T-cell (primary cell): ENCODE measurements at regions not wholly inside any gene's neighbourhood (a gene's known extent, or its start where the extent isn't known, plus 50 kb on each side); places are given as distances from the start of the nearest gene placed in this dataset.

Source experiments
- ATAC-seq, 4 experiments: fragments of 200-7000 bp in 3 of 4; fragments of 150-1000 bp in 1 of 4; cut with Tn5 transposase; replicated peaks in 1 of 4; 1 replicate in 3 of 4; 2 replicates in 1 of 4; pipeline ENCODE4 v1.10.0; 2021; ENCODE audit warnings: moderate library complexity in 3 of 4, mild to moderate bottlenecking in 2 of 4, moderate number of reproducible peaks in 1 of 4
- CTCF ChIA-PET, 2 donors: fragments of 300-600 bp; sonication (Branson Sonifier 250); formaldehyde crosslinking; loops; one replicate each; lab custom pipeline; 2022; ENCODE audit warnings: antibody characterized with exemption in 2 of 2; lab: Charles Lee
- POLR2A ChIA-PET, 2 donors: fragments of 300-600 bp; sonication (Branson Sonifier 250); formaldehyde crosslinking; loops; one replicate each; lab custom pipeline; 2022; ENCODE audit warnings: antibody characterized with exemption in 2 of 2; lab: Charles Lee
- DNase-seq, 35 experiments: peaks; one replicate each; pipeline versions ENCODE4 v3.0.0 to v3.0.0-alpha.2; 2013 to 2023
- H3K27ac ChIP-seq: one replicate; pipeline ENCODE4 v1.5.1; 2013; ENCODE audit warnings: low read length
- H3K27me3 ChIP-seq, 2 experiments: replicated peaks in 1 of 2; 1 replicate in 1 of 2; 2 replicates in 1 of 2; pipeline versions ENCODE4 v1.6.1 to v1.7.0; 2013; ENCODE audit warnings: low read length in 1 of 2, mixed read lengths in 1 of 2; ENCODE audit not compliant: control insufficient read depth in 2 of 2, insufficient read depth in 2 of 2; ENCODE audit errors: extremely low read depth in 1 of 2
- H3K36me3 ChIP-seq, 2 donors: 1 replicate in 1 of 2; 2 replicates in 1 of 2; pipeline versions ENCODE4 v1.6.1 to v1.7.0; 2013; ENCODE audit warnings: low read length in 1 of 2; ENCODE audit not compliant: control insufficient read depth in 2 of 2, insufficient read depth in 1 of 2; ENCODE audit errors: extremely low read depth in 1 of 2
- H3K4me1 ChIP-seq, 2 experiments: 1 replicate in 1 of 2; 2 replicates in 1 of 2; pipeline versions ENCODE4 v1.6.1 to v1.7.0; 2013; ENCODE audit warnings: low read length in 2 of 2, mixed read lengths in 1 of 2; ENCODE audit not compliant: insufficient read depth in 2 of 2, control insufficient read depth in 1 of 2; ENCODE audit errors: extremely low read depth in 1 of 2
- H3K4me3 ChIP-seq, 2 donors: 1 replicate in 1 of 2; 2 replicates in 1 of 2; pipeline versions ENCODE4 v1.5.1 to v1.7.0; 2013; ENCODE audit warnings: mild to moderate bottlenecking in 2 of 2, low read length in 1 of 2, moderate library complexity in 1 of 2; ENCODE audit not compliant: control insufficient read depth in 1 of 2; ENCODE audit errors: extremely low read depth in 1 of 2
- H3K9me3 ChIP-seq: 2 replicates; pipeline ENCODE4 v1.7.0; 2013
- H3K27ac Mint-ChIP-seq, 2 donors: one replicate each; pipeline ENCODE4 v1.8.0; 2020 to 2021; ENCODE audit warnings: mild to moderate bottlenecking in 2 of 2, mixed read lengths in 2 of 2
- H3K27me3 Mint-ChIP-seq, 2 donors: one replicate each; pipeline ENCODE4 v1.8.0; 2021 to 2022; ENCODE audit warnings: mixed read lengths in 2 of 2
- H3K36me3 Mint-ChIP-seq: one replicate; pipeline ENCODE4 v1.8.0; 2021; ENCODE audit warnings: mixed read lengths
- H3K4me1 Mint-ChIP-seq, 3 donors: one replicate each; pipeline ENCODE4 v1.8.0; 2020 to 2022; ENCODE audit warnings: mixed read lengths in 3 of 3, mild to moderate bottlenecking in 1 of 3
- H3K4me3 Mint-ChIP-seq, 3 donors: one replicate each; pipeline ENCODE4 v1.8.0; 2020 to 2022; ENCODE audit warnings: mild to moderate bottlenecking in 3 of 3, mixed read lengths in 3 of 3, moderate library complexity in 3 of 3
- H3K9me3 Mint-ChIP-seq, 3 donors: one replicate each; pipeline ENCODE4 v1.8.0; 2020 to 2022; ENCODE audit warnings: mixed read lengths in 3 of 3
- WGBS: methylation state at CpG from one replicate; pipeline ENCODE4 v1.1.5; 2013; ENCODE audit warnings: missing lambda C conversion rate; ENCODE audit not compliant: insufficient coverage; 5-methylcytosine and 5-hydroxymethylcytosine counted together

- H3K4me1 Mint-ChIP-seq: no peaks in the 10 kb centered on the region
- POLR2A ChIA-PET: no interaction called here
These were observed 77.8 kb downstream of the TEX36 start for GRCh38 chr10:125605167-125605566.

GRCh38 chr10:125602825-125603224 is 80.1 kb downstream of the TEX36 start:
- H3K4me3 Mint-ChIP-seq: no peak overlapping the region
- ATAC-seq (no peak), DNase-seq (no peak)
- no peaks in the 10 kb centered on the region for H3K36me3 ChIP-seq
- H3K27ac Mint-ChIP-seq: no peak overlapping the region
- POLR2A ChIA-PET: no interaction called here
- no peaks in the 10 kb centered on the region for H3K4me1 ChIP-seq
- H3K36me3 Mint-ChIP-seq: no peaks in the 10 kb centered on the region
- CTCF ChIA-PET: no interaction called here
- no peak overlapping the region for H3K27ac ChIP-seq
- peaks cover 6 to 16% of the 10 kb centered on the region in 2 donors for H3K27me3 Mint-ChIP-seq
- no peak overlapping the region for H3K4me3 ChIP-seq
- WGBS: 85% methylated on average over 12 of the region's 13 CpGs
- peaks cover 0 to 16% of the 10 kb centered on the region in 2 experiments for H3K27me3 ChIP-seq
- peaks cover 0 to 8% (median 2%) of the 10 kb centered on the region in 3 donors for H3K4me1 Mint-ChIP-seq
- peaks cover 0 to under 1% (median 0%) of the 10 kb centered on the region in 3 donors for H3K9me3 Mint-ChIP-seq
- H3K9me3 ChIP-seq: no peaks in the 10 kb centered on the region

More at GRCh38 chr10:125605167-125605566, 77.8 kb downstream of the TEX36 start:
- Mint-ChIP-seq H3K27ac (no peak overlapping the region), H3K36me3 (no peaks in the 10 kb centered on the region), H3K9me3 (peaks cover 0 to 2% (median 0%) of the 10 kb centered on the region in 3 donors), H3K27me3 (peaks cover 6 to 16% of the 10 kb centered on the region in 2 donors), H3K4me3 (no peak overlapping the region)
- Histone ChIP-seq H3K27me3 (peaks cover 0 to 16% of the 10 kb centered on the region in 2 experiments), H3K4me3 (no peak overlapping the region), H3K36me3 (no peaks in the 10 kb centered on the region), H3K9me3 (no peaks in the 10 kb centered on the region), H3K4me1 (no peaks in the 10 kb centered on the region), H3K27ac (no peak overlapping the region)
- CTCF ChIA-PET: no interaction called here
- ATAC-seq: no peak
- WGBS: 50% methylated on average over 2 of the region's 4 CpGs
- no peak for DNase-seq

DNA sequence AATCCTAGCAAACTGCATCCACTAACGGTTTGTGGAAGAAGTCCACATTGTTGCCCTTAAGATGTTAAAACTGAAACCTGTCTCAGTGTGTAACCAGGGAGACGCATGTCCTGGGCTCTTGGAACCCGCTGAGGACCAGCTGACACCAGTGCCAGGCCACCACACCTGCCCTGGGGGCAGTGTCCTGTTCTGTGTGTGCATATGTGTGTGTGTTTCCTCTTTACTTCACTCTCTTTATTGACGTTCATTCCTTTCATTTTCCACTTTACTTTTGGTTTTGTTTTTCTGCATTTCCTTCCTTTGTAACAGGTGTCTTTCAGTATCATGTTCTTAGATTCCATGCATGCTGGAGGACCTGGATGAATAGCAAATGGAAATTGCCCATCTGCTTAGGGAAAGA is 83.8 kb downstream of the TEX36 start:
- no peak overlapping the region for H3K27ac Mint-ChIP-seq

GRCh38 chr10:125595911-125596310 is 87.1 kb downstream of the TEX36 start:
- Mint-ChIP-seq H3K4me1 (peaks cover 0 to 8% (median 2%) of the 10 kb centered on the region in 3 donors), H3K27ac (no peak overlapping the region), H3K36me3 (no peaks in the 10 kb centered on the region), H3K4me3 (no peak overlapping the region), H3K27me3 (peaks cover 0 to 15% of the 10 kb centered on the region in 2 donors), H3K9me3 (peaks cover 5 to 22% (median 10%) of the 10 kb centered on the region in 3 donors)
- POLR2A ChIA-PET: no interaction called here
- Histone ChIP-seq H3K4me1 (no peaks in the 10 kb centered on the region), H3K36me3 (no peaks in the 10 kb centered on the region), H3K4me3 (no peak overlapping the region), H3K27ac (no peak overlapping the region), H3K27me3 (no peaks in the 10 kb centered on the region), H3K9me3 (no peaks in the 10 kb centered on the region)
- CTCF ChIA-PET: no interaction called here
- ATAC-seq (no peak), DNase-seq (no peak)

More for the DNA sequence above, 83.8 kb downstream of the TEX36 start:
- Histone ChIP-seq H3K4me3 (no peak overlapping the region), H3K36me3 (no peaks in the 10 kb centered on the region), H3K9me3 (no peaks in the 10 kb centered on the region), H3K27me3 (peaks cover 0 to 16% of the 10 kb centered on the region in 2 experiments), H3K4me1 (no peaks in the 10 kb centered on the region), H3K27ac (no peak overlapping the region)
- CTCF ChIA-PET: no interaction called here
- WGBS: no CpG with 5 or more reads among the region's 4 CpGs
- no peaks in the 10 kb centered on the region for H3K36me3 Mint-ChIP-seq
- H3K4me3 Mint-ChIP-seq: no peak overlapping the region
- no peak for ATAC-seq
- POLR2A ChIA-PET: no interaction called here
- peaks cover 0 to 8% (median 2%) of the 10 kb centered on the region in 3 donors for H3K4me1 Mint-ChIP-seq
- DNase-seq: no peak
- peaks cover 0 to 3% of the 10 kb centered on the region in 2 donors for H3K27me3 Mint-ChIP-seq
- peaks cover 5 to 22% (median 10%) of the 10 kb centered on the region in 3 donors for H3K9me3 Mint-ChIP-seq

DNA sequence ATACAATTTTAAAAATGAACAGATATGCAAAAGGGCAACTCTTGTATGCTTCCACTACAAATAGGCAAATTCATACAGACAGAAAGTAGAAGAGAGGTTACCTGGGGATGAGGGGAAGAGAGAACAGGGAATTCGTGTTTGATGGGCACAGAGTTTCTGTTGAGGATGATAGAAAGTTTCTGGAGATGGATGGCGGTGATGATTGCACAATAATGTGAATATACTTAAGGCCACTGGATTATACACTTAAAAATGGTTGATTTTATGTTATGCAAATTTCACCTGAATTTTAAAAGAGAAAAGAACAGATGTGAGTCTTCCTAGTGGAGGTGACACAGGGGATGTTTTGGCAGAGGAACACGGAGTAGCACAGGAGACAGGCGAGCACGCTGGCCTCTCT is 89.3 kb downstream of the TEX36 start:
- Mint-ChIP-seq H3K4me3 (no peak overlapping the region), H3K9me3 (peaks cover 5 to 22% (median 10%) of the 10 kb centered on the region in 3 donors), H3K4me1 (no peaks in the 10 kb centered on the region), H3K36me3 (no peaks in the 10 kb centered on the region), H3K27me3 (peaks cover 0 to 18% of the 10 kb centered on the region in 2 donors), H3K27ac (no peak overlapping the region)
- no CpG with 5 or more reads among the region's 5 CpGs for WGBS
- H3K4me3 ChIP-seq: no peak overlapping the region
- no peaks in the 10 kb centered on the region for H3K4me1 ChIP-seq
- DNase-seq (no peak), ATAC-seq (no peak)
- H3K27ac ChIP-seq: no peak overlapping the region
- H3K9me3 ChIP-seq: no peaks in the 10 kb centered on the region
- no peaks in the 10 kb centered on the region for H3K27me3 ChIP-seq
- H3K36me3 ChIP-seq: no peaks in the 10 kb centered on the region
- ChIA-PET POLR2A (no interaction called here), CTCF (no interaction called here)

DNA sequence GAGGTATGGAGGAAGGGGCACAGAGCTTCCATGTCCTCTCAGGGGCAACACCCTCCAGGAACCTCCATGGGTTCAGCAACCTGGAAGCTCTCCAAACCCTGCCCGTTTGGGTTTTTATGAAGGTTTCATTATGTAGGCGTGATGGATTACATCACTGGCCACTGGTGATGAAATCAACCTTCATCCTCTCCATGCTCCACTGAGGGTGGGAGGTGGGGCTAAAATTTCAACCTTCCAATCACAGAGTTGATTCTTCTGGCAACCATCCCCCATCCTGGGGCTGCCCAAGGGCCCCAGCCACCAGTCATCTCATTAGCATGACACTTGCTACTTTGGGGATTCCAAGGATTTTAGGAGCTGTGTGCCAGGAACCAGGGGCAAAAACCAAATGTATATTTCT is 90.1 kb downstream of the TEX36 start:
- no peak overlapping the region for H3K27ac Mint-ChIP-seq
- H3K4me1 Mint-ChIP-seq: no peaks in the 10 kb centered on the region
- POLR2A ChIA-PET: no interaction called here
- no peaks in the 10 kb centered on the region for H3K36me3 Mint-ChIP-seq
- H3K4me3 Mint-ChIP-seq: no peak overlapping the region
- Histone ChIP-seq H3K27me3 (no peaks in the 10 kb centered on the region), H3K4me1 (no peaks in the 10 kb centered on the region), H3K27ac (no peak overlapping the region), H3K9me3 (no peaks in the 10 kb centered on the region), H3K4me3 (no peak overlapping the region), H3K36me3 (no peaks in the 10 kb centered on the region)
- peaks cover 0 to 20% of the 10 kb centered on the region in 2 donors for H3K27me3 Mint-ChIP-seq
- ATAC-seq (no peak), DNase-seq (no peak)
- no CpG with 5 or more reads among the region's 2 CpGs for WGBS
- CTCF ChIA-PET: no interaction called here
- H3K9me3 Mint-ChIP-seq: peaks cover 5 to 22% (median 13%) of the 10 kb centered on the region in 3 donors

DNA sequence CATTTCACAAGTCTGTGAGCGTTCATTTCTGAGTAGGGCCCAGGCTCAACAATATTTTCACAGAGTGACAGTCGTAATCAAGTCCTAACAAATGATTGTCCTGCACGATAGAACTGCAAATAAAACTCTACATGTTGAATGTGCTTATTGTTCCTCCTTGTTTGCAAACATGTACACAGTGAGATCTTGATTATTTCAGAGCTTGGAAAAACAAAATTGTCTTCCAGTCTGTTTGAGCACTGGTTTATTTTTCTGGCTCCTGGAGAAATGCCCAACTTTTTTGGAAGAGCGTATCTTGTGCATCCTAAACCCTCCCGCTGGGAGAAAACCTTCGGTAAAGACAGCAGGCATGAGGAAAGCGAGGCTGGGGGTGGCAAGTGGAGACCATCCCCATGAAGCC is 91.1 kb downstream of the TEX36 start:
- WGBS: 71% methylated on average over 5 of the region's 7 CpGs
- Histone ChIP-seq H3K36me3 (no peaks in the 10 kb centered on the region), H3K4me1 (no peaks in the 10 kb centered on the region), H3K9me3 (no peaks in the 10 kb centered on the region), H3K27ac (no peak overlapping the region), H3K27me3 (no peaks in the 10 kb centered on the region), H3K4me3 (no peak overlapping the region)
- CTCF ChIA-PET: no interaction called here
- Mint-ChIP-seq H3K27me3 (peaks cover 0 to 20% of the 10 kb centered on the region in 2 donors), H3K4me1 (no peaks in the 10 kb centered on the region), H3K4me3 (no peak overlapping the region), H3K36me3 (no peaks in the 10 kb centered on the region), H3K27ac (no peak overlapping the region), H3K9me3 (peaks cover 5 to 19% (median 13%) of the 10 kb centered on the region in 3 donors)
- POLR2A ChIA-PET: no interaction called here
- ATAC-seq (no peak), DNase-seq (no peak)
